Fibroblast of the aortic adventitia (primary cell): ENCODE measurements at regions not wholly inside any gene's neighbourhood (a gene's known extent, or its start where the extent isn't known, plus 50 kb on each side); places are given as distances from the start of the nearest gene placed in this dataset.
"Not testable (repeated sequence)": the region's sequence is repeated elsewhere in the genome, so short reads cannot be mapped to it uniquely, and the experiment has no call there.

ENCODE experiments used
- DNase-seq: peaks from one replicate; pipeline ENCODE4 v3.0.0-alpha.2; 2010; ENCODE audit warnings: low read depth
- H3K4me3 ChIP-seq: 2 replicates; pipeline ENCODE4 v1.5.1; 2011; ENCODE audit warnings: low read depth, mild to moderate bottlenecking, control low read depth, low read length, moderate library complexity
- CTCF ChIP-seq: IDR thresholded peaks from 2 replicates; pipeline ENCODE4 v1.5.1; 2011; ENCODE audit warnings: mild to moderate bottlenecking, low read length, control low read depth, inconsistent platforms; ENCODE audit not compliant: insufficient read depth

GRCh38 chr14:28612414-28612813 is 154.2 kb upstream of the FOXG1 start:
- no peak for TF ChIP-seq CTCF
- no peak for DNase-seq
- no peak overlapping the region for H3K4me3 ChIP-seq

- no peak overlapping the region for H3K4me3 ChIP-seq
- no peak for DNase-seq
- TF ChIP-seq CTCF: no peak
Observed at GRCh38 chr14:28613532-28613931, 153.1 kb upstream of the FOXG1 start.

DNA sequence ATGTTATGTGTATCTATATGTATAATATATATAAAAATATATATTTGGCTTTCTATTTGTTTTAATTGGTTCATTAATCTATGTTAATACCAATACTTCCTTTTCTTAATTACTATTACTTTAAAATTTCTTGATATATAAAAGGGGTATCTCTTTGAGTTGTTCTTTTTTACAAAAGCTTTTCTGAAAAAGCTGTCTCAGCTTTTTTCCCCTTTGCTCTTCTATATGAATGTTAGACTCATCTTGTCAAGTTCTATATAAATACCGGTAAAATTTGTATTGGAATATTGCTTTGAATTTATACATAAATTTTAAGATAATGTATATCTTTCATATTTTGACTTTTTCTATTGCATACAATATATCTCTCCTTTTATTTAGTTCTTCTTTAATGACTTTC is 139.8 kb upstream of the FOXG1 start:
- H3K4me3 ChIP-seq: no peak overlapping the region
- TF ChIP-seq CTCF: no peak
- DNase-seq: no peak

DNA sequence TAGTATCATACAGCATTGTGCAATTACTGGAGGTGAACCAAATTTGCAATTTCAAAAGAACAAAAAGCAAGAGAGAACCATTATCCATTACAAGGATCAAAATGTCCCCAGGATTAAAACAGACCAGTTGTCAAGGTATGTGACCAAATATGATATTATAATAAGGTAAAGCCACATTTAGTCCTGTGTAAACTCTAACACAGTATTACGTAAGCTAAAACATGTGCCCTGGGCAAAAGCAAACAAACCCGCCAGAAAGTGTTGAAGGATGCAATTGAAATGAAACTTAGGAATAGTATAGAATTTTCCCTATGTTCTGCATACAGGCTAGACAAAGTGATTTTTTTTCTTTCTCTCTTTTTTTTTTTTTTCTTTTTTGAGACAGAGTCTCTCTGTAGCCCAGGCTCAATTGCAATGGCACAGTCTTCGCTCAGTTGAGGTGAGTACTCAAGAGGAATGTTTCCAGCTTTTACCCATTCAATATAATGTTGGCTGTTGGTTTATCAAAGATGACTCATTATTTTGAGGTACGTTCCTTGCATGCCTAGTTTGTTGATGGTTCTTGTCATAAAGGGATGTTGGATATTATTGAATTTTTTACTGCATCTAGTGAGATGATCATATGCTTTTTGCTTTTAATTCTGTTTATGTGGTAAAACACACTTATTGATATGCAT is 137.1 kb upstream of the FOXG1 start:
- DNase-seq: no peak
- TF ChIP-seq CTCF: no peak
- no peak overlapping the region for H3K4me3 ChIP-seq

- TF ChIP-seq CTCF: no peak
- DNase-seq: no peak
- H3K4me3 ChIP-seq: no peak overlapping the region
Observed at GRCh38 chr14:28630100-28630499, 136.5 kb upstream of the FOXG1 start.

- DNase-seq: peak; percentile 71
- TF ChIP-seq CTCF: peak; percentile 44
Observed at GRCh38 chr14:28635387-28635786, 131.2 kb upstream of the FOXG1 start.

DNA sequence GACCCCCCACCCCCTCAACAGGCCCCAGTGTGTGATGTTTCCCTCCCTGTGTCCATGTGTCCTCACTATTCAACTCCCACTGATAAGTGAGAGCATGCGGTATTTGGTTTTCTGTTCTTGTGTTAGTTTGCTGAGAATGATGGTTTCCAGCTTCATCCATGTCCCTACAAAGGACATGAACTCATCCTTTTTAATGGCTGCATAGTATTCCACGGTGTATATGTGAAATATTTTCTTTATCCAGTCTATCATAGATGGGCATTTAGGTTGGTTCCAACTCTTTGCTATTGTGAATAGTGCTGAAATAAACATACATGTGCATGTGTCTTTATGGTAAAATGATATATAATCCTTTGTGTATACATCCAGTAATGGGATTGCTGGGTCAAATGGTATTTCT is 130.8 kb upstream of the FOXG1 start:
- DNase-seq, H3K4me3 ChIP-seq: not testable (repeated sequence)

More at GRCh38 chr14:28635387-28635786, 131.2 kb upstream of the FOXG1 start:
- no peak overlapping the region for H3K4me3 ChIP-seq

DNA sequence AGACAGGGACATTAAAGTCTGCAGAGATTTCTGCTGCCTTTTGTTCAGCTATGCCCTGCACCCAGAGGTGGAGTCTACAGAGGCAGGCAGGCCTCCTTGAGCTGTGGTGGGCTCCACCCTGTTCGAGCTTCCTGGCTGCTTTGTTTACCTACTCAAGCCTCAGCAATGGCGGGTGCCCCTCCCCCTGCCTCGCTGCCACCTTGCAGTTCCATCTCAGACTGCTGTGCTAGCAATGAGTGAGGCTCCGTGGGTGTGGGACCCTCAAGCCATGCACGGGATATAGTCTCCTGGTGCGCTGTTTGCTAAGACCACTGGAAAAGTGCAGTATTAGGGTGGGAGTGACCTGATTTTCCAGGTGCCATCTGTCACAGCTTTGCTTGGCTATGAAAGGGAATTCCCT is 125.4 kb upstream of the FOXG1 start:
- not testable (repeated sequence) for DNase-seq, H3K4me3 ChIP-seq
